ENCODE measurements at regions not wholly inside any gene's neighbourhood (a gene's known extent, or its start where the extent isn't known, plus 50 kb on each side); places are given as distances from the start of the nearest gene placed in this dataset.

- intact Hi-C loops (cut with micrococcal nuclease), result no loop called here
- no peak overlapping the region for H3K4me3 ChIP-seq (ENCODE audit: low read length)
- WGBS (ENCODE audit: insufficient coverage), result 73% methylated on average over 1 of the region's 1 CpG
- Mint-ChIP-seq H3K36me3 (no peaks in the 10 kb centered on the region), H3K4me1 (no peaks in the 10 kb centered on the region), H3K4me3 (no peak overlapping the region), H3K9me3 (peaks cover 0 to 2% of the 10 kb centered on the region in 2 donors), H3K27ac (no peak overlapping the region), H3K27me3 (ENCODE audit: low read depth in 2 of 2) (peaks cover 15 to 42% of the 10 kb centered on the region in 2 donors)
- H3K27ac ChIP-seq (ENCODE audit: low read length), result no peak overlapping the region
- no peaks in the 10 kb centered on the region for H3K9me3 ChIP-seq (ENCODE audit: control insufficient read depth, insufficient read depth, low read length)
- DNase-seq (no peak), ATAC-seq (no peak)
- no peaks in the 10 kb centered on the region for H3K36me3 ChIP-seq (ENCODE audit: control insufficient read depth, insufficient read depth, low read length)
- no peaks in the 10 kb centered on the region for H3K4me1 ChIP-seq (ENCODE audit: control insufficient read depth, insufficient read depth, low read length)
- H3K27me3 ChIP-seq (ENCODE audit: control insufficient read depth, insufficient read depth, low read length), result no peaks in the 10 kb centered on the region
- no peak for TF ChIP-seq CTCF (IDR thresholded peaks at IDR 0.05)
Observed at GRCh38 chr4:108325561-108325960, 156.8 kb upstream of the LEF1 start.

DNA sequence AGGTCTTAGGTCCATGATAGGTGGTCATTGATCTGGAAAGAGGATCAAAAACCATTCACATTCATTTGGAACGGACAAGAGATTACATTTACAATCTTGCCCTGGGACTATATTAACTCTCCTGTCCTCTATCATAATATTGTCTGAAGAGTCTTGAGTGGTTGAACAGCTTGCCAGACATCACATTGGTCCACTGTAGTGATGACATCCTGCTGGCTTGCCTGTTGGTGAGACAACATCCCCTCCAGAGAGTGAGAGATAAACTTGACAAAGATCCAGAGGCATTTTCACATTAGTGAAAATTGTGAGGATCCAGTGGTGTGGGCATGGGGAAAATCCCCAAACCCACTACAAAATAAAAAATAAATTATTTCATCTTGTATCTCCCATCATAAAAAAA, 155.7 kb upstream of the LEF1 start:
- no peak overlapping the region for H3K27ac Mint-ChIP-seq
- no peak for ATAC-seq
- intact Hi-C loops (cut with micrococcal nuclease), result no loop called here

DNA sequence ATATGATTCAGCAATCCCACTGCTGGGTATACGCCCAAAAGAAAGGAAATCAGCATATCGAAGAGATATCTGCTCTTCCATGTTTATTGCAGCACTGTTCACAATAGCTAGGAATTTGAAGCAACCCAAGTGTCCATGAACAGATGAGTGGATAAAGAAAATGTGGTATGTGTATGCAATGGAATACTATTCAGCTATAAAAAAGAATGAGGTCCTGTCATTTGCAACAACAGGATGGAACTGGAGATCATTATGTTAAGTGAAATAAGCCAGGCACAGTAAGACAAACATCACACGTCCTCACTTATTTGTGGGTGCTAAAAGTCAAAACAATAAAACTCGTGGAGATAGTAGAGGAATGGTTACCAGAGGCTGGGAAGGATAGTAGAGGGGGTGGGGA, 153.8 kb upstream of the LEF1 start:
- H3K4me1 Mint-ChIP-seq, result no peaks in the 10 kb centered on the region
- H3K4me3 Mint-ChIP-seq, result no peak overlapping the region
- WGBS (ENCODE audit: insufficient coverage), result 93% methylated on average over 4 of the region's 4 CpGs
- TF ChIP-seq CTCF (IDR thresholded peaks at IDR 0.05), result no peak
- Histone ChIP-seq H3K36me3 (ENCODE audit: control insufficient read depth, insufficient read depth, low read length) (no peaks in the 10 kb centered on the region), H3K9me3 (ENCODE audit: control insufficient read depth, insufficient read depth, low read length) (no peaks in the 10 kb centered on the region), H3K27ac (ENCODE audit: low read length) (no peak overlapping the region), H3K4me1 (ENCODE audit: control insufficient read depth, insufficient read depth, low read length) (no peaks in the 10 kb centered on the region), H3K4me3 (ENCODE audit: low read length) (no peak overlapping the region), H3K27me3 (ENCODE audit: control insufficient read depth, insufficient read depth, low read length) (no peaks in the 10 kb centered on the region)
- intact Hi-C loops (cut with micrococcal nuclease), result no loop called here
- no peaks in the 10 kb centered on the region for H3K36me3 Mint-ChIP-seq
- H3K9me3 Mint-ChIP-seq, result peaks cover 0 to 2% of the 10 kb centered on the region in 2 donors
- DNase-seq (no peak), ATAC-seq (no peak)
- no peak overlapping the region for H3K27ac Mint-ChIP-seq
- peaks cover 6 to 22% of the 10 kb centered on the region in 2 donors for H3K27me3 Mint-ChIP-seq (ENCODE audit: low read depth in 2 of 2)

More for the DNA sequence above, 155.7 kb upstream of the LEF1 start:
- H3K36me3 Mint-ChIP-seq, result no peaks in the 10 kb centered on the region
- DNase-seq, result no peak
- H3K4me3 Mint-ChIP-seq, result no peak overlapping the region
- Histone ChIP-seq H3K27me3 (ENCODE audit: control insufficient read depth, insufficient read depth, low read length) (no peaks in the 10 kb centered on the region), H3K9me3 (ENCODE audit: control insufficient read depth, insufficient read depth, low read length) (no peaks in the 10 kb centered on the region), H3K27ac (ENCODE audit: low read length) (no peak overlapping the region), H3K4me3 (ENCODE audit: low read length) (no peak overlapping the region), H3K36me3 (ENCODE audit: control insufficient read depth, insufficient read depth, low read length) (no peaks in the 10 kb centered on the region), H3K4me1 (ENCODE audit: control insufficient read depth, insufficient read depth, low read length) (no peaks in the 10 kb centered on the region)
- 100% methylated on average over 1 of the region's 1 CpG for WGBS (ENCODE audit: insufficient coverage)
- no peak for TF ChIP-seq CTCF (IDR thresholded peaks at IDR 0.05)
- peaks cover 15 to 40% of the 10 kb centered on the region in 2 donors for H3K27me3 Mint-ChIP-seq (ENCODE audit: low read depth in 2 of 2)
- peaks cover 0 to 2% of the 10 kb centered on the region in 2 donors for H3K9me3 Mint-ChIP-seq
- no peaks in the 10 kb centered on the region for H3K4me1 Mint-ChIP-seq

DNA sequence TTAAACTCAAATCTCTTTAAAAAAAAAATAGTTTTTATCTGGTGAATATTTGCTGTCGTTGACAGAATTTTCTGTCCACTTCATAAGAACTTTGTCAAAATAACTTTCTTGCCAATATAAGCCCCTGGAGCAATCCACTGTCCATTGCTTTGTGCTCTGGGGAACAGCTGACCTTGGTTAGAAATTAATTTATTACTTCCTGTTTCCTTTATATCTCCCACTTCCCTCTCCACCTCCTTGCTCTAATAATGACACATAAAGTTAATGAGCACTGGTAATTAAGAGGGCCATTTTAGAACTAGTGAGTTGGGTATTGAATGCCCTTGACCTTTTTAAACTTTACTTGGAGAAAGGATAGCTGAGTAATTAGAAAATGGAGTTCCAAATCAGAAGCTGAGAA, 151.3 kb upstream of the LEF1 start:
- Mint-ChIP-seq H3K36me3 (no peaks in the 10 kb centered on the region), H3K27me3 (ENCODE audit: low read depth in 2 of 2) (peaks cover 4 to 13% of the 10 kb centered on the region in 2 donors), H3K4me3 (no peak overlapping the region), H3K27ac (no peak overlapping the region), H3K4me1 (no peaks in the 10 kb centered on the region), H3K9me3 (peaks cover 0 to 2% of the 10 kb centered on the region in 2 donors)
- Histone ChIP-seq H3K4me1 (ENCODE audit: control insufficient read depth, insufficient read depth, low read length) (no peaks in the 10 kb centered on the region), H3K9me3 (ENCODE audit: control insufficient read depth, insufficient read depth, low read length) (no peaks in the 10 kb centered on the region), H3K27ac (ENCODE audit: low read length) (no peak overlapping the region), H3K4me3 (ENCODE audit: low read length) (no peak overlapping the region), H3K27me3 (ENCODE audit: control insufficient read depth, insufficient read depth, low read length) (no peaks in the 10 kb centered on the region), H3K36me3 (ENCODE audit: control insufficient read depth, insufficient read depth, low read length) (no peaks in the 10 kb centered on the region)
- intact Hi-C loops (cut with micrococcal nuclease), result no loop called here
- no peak for DNase-seq
- no peak for TF ChIP-seq CTCF (IDR thresholded peaks at IDR 0.05)
- 29% methylated on average over 1 of the region's 1 CpG for WGBS (ENCODE audit: insufficient coverage)
- no peak for ATAC-seq
